ENCODE measurements at regions not wholly inside any gene's neighbourhood (a gene's known extent, or its start where the extent isn't known, plus 50 kb on each side); places are given as distances from the start of the nearest gene placed in this dataset.

DNA sequence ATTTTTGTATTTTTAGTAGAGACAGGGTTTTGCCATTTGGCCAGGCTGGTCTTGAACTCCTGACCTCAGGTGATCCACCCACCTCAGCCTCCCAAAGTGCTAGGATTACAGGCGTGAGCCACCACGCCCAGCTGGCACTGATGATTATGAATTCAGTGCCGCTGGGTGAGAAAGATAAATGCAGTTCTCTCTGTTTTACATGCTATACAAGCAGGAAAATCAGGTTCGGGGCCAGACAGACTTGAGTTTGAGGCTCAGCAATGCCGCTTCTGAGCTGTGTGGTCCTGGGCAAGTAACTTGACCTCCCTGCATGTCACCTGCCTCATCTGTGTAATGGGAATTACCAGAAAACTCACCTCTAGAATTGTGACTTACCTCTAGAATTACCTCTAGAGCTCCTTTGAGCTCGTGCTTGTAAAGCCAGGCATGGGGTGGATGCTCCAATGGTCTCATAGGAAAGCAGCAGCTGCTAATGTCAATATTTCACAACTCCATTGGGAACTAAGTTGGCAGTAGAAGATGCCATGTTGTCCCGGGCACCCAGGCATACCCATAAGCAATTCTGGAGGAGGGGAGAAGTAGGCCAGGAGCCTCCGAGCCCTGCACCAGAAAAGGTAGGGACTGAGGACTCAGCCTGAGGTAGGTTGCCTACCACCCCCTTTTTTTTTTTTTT is 119.8 kb upstream of the SLC25A33 start:
- no peak overlapping the region for H3K9ac ChIP-seq (ENCODE audit: low read depth in 1 of 2, low read length in 2 of 2)
- peaks cover 0 to 7% of the 10 kb centered on the region in 2 donors for H3K27me3 ChIP-seq (ENCODE audit: control insufficient read depth in 2 of 2, insufficient read depth in 2 of 2, low read length in 2 of 2)
- H3K4me3 ChIP-seq (ENCODE audit: low read length in 2 of 2): no peak overlapping the region
- H3K9me3 ChIP-seq (ENCODE audit: control insufficient read depth in 2 of 2, low read length in 2 of 2): no peaks in the 10 kb centered on the region
- H3K27ac ChIP-seq (ENCODE audit: low read depth in 2 of 2, low read length in 2 of 2): no peak overlapping the region
- H3K36me3 ChIP-seq (ENCODE audit: control insufficient read depth in 2 of 2, insufficient read depth in 2 of 2, low read length in 2 of 2): no peaks in the 10 kb centered on the region
- H3K4me1 ChIP-seq (ENCODE audit: control insufficient read depth in 2 of 2, insufficient read depth in 2 of 2, low read length in 2 of 2): no peaks in the 10 kb centered on the region

GRCh38 chr1:9420835-9421532 is 118.3 kb upstream of the SLC25A33 start:
- peaks cover 0 to 7% of the 10 kb centered on the region in 2 donors for H3K27me3 ChIP-seq (ENCODE audit: control insufficient read depth in 2 of 2, insufficient read depth in 2 of 2, low read length in 2 of 2)
- peaks cover 3 to 8% of the 10 kb centered on the region in 2 donors for H3K4me1 ChIP-seq (ENCODE audit: control insufficient read depth in 2 of 2, insufficient read depth in 2 of 2, low read length in 2 of 2)
- H3K4me3 ChIP-seq (ENCODE audit: low read length in 2 of 2): no peak overlapping the region
- no peak overlapping the region for H3K27ac ChIP-seq (ENCODE audit: low read depth in 2 of 2, low read length in 2 of 2)
- no peak overlapping the region for H3K9ac ChIP-seq (ENCODE audit: low read depth in 1 of 2, low read length in 2 of 2)
- H3K9me3 ChIP-seq (ENCODE audit: control insufficient read depth in 2 of 2, low read length in 2 of 2): no peaks in the 10 kb centered on the region
- no peaks in the 10 kb centered on the region for H3K36me3 ChIP-seq (ENCODE audit: control insufficient read depth in 2 of 2, insufficient read depth in 2 of 2, low read length in 2 of 2)

GRCh38 chr1:9421533-9421873 is 117.8 kb upstream of the SLC25A33 start:
- Histone ChIP-seq H3K9ac (ENCODE audit: low read depth in 1 of 2, low read length in 2 of 2) (no peak overlapping the region), H3K36me3 (ENCODE audit: control insufficient read depth in 2 of 2, insufficient read depth in 2 of 2, low read length in 2 of 2) (no peaks in the 10 kb centered on the region), H3K4me1 (ENCODE audit: control insufficient read depth in 2 of 2, insufficient read depth in 2 of 2, low read length in 2 of 2) (peaks cover 3 to 10% of the 10 kb centered on the region in 2 donors), H3K27me3 (ENCODE audit: control insufficient read depth in 2 of 2, insufficient read depth in 2 of 2, low read length in 2 of 2) (peaks cover 0 to 7% of the 10 kb centered on the region in 2 donors), H3K4me3 (ENCODE audit: low read length in 2 of 2) (no peak overlapping the region), H3K27ac (ENCODE audit: low read depth in 2 of 2, low read length in 2 of 2) (no peak overlapping the region), H3K9me3 (ENCODE audit: control insufficient read depth in 2 of 2, low read length in 2 of 2) (no peaks in the 10 kb centered on the region)

DNA sequence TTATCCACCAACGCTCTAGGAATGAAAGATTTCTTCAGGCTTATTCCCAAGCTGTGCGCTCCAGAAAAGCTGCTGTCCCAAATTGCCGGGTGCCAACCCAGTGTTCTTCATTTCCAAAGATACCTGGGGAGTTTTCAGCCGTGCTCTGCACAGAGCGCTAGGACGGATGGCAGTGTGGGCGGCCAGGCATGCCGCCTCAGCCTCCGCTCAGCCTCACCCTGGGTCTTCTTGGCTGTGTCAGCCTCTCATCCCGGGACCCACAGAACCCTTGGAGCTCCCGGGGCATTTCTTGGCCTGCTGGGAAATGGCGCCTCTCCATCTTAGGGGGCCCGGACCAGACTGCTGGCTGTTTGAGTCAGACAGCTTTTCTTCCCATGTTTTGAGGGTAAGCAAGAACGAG is 116.9 kb upstream of the SLC25A33 start:
- Histone ChIP-seq H3K36me3 (ENCODE audit: control insufficient read depth in 2 of 2, insufficient read depth in 2 of 2, low read length in 2 of 2) (no peaks in the 10 kb centered on the region), H3K9me3 (ENCODE audit: control insufficient read depth in 2 of 2, low read length in 2 of 2) (no peaks in the 10 kb centered on the region), H3K4me3 (ENCODE audit: low read length in 2 of 2) (no peak overlapping the region), H3K27ac (ENCODE audit: low read depth in 2 of 2, low read length in 2 of 2) (no peak overlapping the region), H3K27me3 (ENCODE audit: control insufficient read depth in 2 of 2, insufficient read depth in 2 of 2, low read length in 2 of 2) (peaks cover 0 to 5% of the 10 kb centered on the region in 2 donors), H3K9ac (ENCODE audit: low read depth in 1 of 2, low read length in 2 of 2) (no peak overlapping the region), H3K4me1 (ENCODE audit: control insufficient read depth in 2 of 2, insufficient read depth in 2 of 2, low read length in 2 of 2) (peaks cover 3 to 10% of the 10 kb centered on the region in 2 donors)

GRCh38 chr1:9422911-9423505 is 116.3 kb upstream of the SLC25A33 start:
- H3K27ac ChIP-seq (ENCODE audit: low read depth in 2 of 2, low read length in 2 of 2): no peak overlapping the region
- H3K27me3 ChIP-seq (ENCODE audit: control insufficient read depth in 2 of 2, insufficient read depth in 2 of 2, low read length in 2 of 2): peaks cover 0 to 5% of the 10 kb centered on the region in 2 donors
- H3K9ac ChIP-seq (ENCODE audit: low read depth in 1 of 2, low read length in 2 of 2): no peak overlapping the region
- peaks cover 3 to 10% of the 10 kb centered on the region in 2 donors for H3K4me1 ChIP-seq (ENCODE audit: control insufficient read depth in 2 of 2, insufficient read depth in 2 of 2, low read length in 2 of 2)
- H3K4me3 ChIP-seq (ENCODE audit: low read length in 2 of 2): no peak overlapping the region
- H3K9me3 ChIP-seq (ENCODE audit: control insufficient read depth in 2 of 2, low read length in 2 of 2): no peaks in the 10 kb centered on the region
- no peaks in the 10 kb centered on the region for H3K36me3 ChIP-seq (ENCODE audit: control insufficient read depth in 2 of 2, insufficient read depth in 2 of 2, low read length in 2 of 2)

GRCh38 chr1:9424261-9424660 is 115.0 kb upstream of the SLC25A33 start:
- no peak overlapping the region for H3K4me3 ChIP-seq (ENCODE audit: low read length in 2 of 2)
- no peak overlapping the region for H3K9ac ChIP-seq (ENCODE audit: low read depth in 1 of 2, low read length in 2 of 2)
- peaks cover 0 to 5% of the 10 kb centered on the region in 2 donors for H3K27me3 ChIP-seq (ENCODE audit: control insufficient read depth in 2 of 2, insufficient read depth in 2 of 2, low read length in 2 of 2)
- H3K27ac ChIP-seq (ENCODE audit: low read depth in 2 of 2, low read length in 2 of 2): no peak overlapping the region
- no peaks in the 10 kb centered on the region for H3K36me3 ChIP-seq (ENCODE audit: control insufficient read depth in 2 of 2, insufficient read depth in 2 of 2, low read length in 2 of 2)
- H3K9me3 ChIP-seq (ENCODE audit: control insufficient read depth in 2 of 2, low read length in 2 of 2): no peaks in the 10 kb centered on the region
- peaks cover 12 to 18% of the 10 kb centered on the region in 2 donors for H3K4me1 ChIP-seq (ENCODE audit: control insufficient read depth in 2 of 2, insufficient read depth in 2 of 2, low read length in 2 of 2)

- H3K4me1 ChIP-seq (ENCODE audit: control insufficient read depth in 2 of 2, insufficient read depth in 2 of 2, low read length in 2 of 2): peaks cover 18 to 21% of the 10 kb centered on the region in 2 donors
- peak overlapping the region in 1 of 2 donors; percentile 48 for H3K27ac ChIP-seq (ENCODE audit: low read depth in 2 of 2, low read length in 2 of 2)
- no peak overlapping the region for H3K9ac ChIP-seq (ENCODE audit: low read depth in 1 of 2, low read length in 2 of 2)
- peak overlapping the region in 1 of 2 donors; percentile 26 for H3K4me3 ChIP-seq (ENCODE audit: low read length in 2 of 2)
- H3K9me3 ChIP-seq (ENCODE audit: control insufficient read depth in 2 of 2, low read length in 2 of 2): no peaks in the 10 kb centered on the region
- no peaks in the 10 kb centered on the region for H3K36me3 ChIP-seq (ENCODE audit: control insufficient read depth in 2 of 2, insufficient read depth in 2 of 2, low read length in 2 of 2)
- H3K27me3 ChIP-seq (ENCODE audit: control insufficient read depth in 2 of 2, insufficient read depth in 2 of 2, low read length in 2 of 2): peaks cover 0 to 5% of the 10 kb centered on the region in 2 donors
Measured at GRCh38 chr1:9425859-9426258, 113.4 kb upstream of the SLC25A33 start.

GRCh38 chr1:9426291-9426711 is 113.0 kb upstream of the SLC25A33 start:
- peak overlapping the region in 1 of 2 donors; percentile 26 for H3K4me3 ChIP-seq (ENCODE audit: low read length in 2 of 2)
- H3K9me3 ChIP-seq (ENCODE audit: control insufficient read depth in 2 of 2, low read length in 2 of 2): no peaks in the 10 kb centered on the region
- peaks cover 0 to 3% of the 10 kb centered on the region in 2 donors for H3K27me3 ChIP-seq (ENCODE audit: control insufficient read depth in 2 of 2, insufficient read depth in 2 of 2, low read length in 2 of 2)
- H3K4me1 ChIP-seq (ENCODE audit: control insufficient read depth in 2 of 2, insufficient read depth in 2 of 2, low read length in 2 of 2): peaks cover 18 to 21% of the 10 kb centered on the region in 2 donors
- peak overlapping the region in 1 of 2 donors; percentile 48 for H3K27ac ChIP-seq (ENCODE audit: low read depth in 2 of 2, low read length in 2 of 2)
- no peaks in the 10 kb centered on the region for H3K36me3 ChIP-seq (ENCODE audit: control insufficient read depth in 2 of 2, insufficient read depth in 2 of 2, low read length in 2 of 2)
- no peak overlapping the region for H3K9ac ChIP-seq (ENCODE audit: low read depth in 1 of 2, low read length in 2 of 2)

GRCh38 chr1:9427388-9427787 is 111.9 kb upstream of the SLC25A33 start:
- Histone ChIP-seq H3K9ac (ENCODE audit: low read depth in 1 of 2, low read length in 2 of 2) (no peak overlapping the region), H3K36me3 (ENCODE audit: control insufficient read depth in 2 of 2, insufficient read depth in 2 of 2, low read length in 2 of 2) (no peaks in the 10 kb centered on the region), H3K27ac (ENCODE audit: low read depth in 2 of 2, low read length in 2 of 2) (no peak overlapping the region), H3K27me3 (ENCODE audit: control insufficient read depth in 2 of 2, insufficient read depth in 2 of 2, low read length in 2 of 2) (peaks cover 0 to 2% of the 10 kb centered on the region in 2 donors), H3K4me3 (ENCODE audit: low read length in 2 of 2) (no peak overlapping the region), H3K4me1 (ENCODE audit: control insufficient read depth in 2 of 2, insufficient read depth in 2 of 2, low read length in 2 of 2) (peaks cover 18 to 21% of the 10 kb centered on the region in 2 donors), H3K9me3 (ENCODE audit: control insufficient read depth in 2 of 2, low read length in 2 of 2) (no peaks in the 10 kb centered on the region)
